ENCODE measurements at regions not wholly inside any gene's neighbourhood (a gene's known extent, or its start where the extent isn't known, plus 50 kb on each side); places are given as distances from the start of the nearest gene placed in this dataset.

GRCh38 chr1:22379566-22379965 lies 72.1 kb upstream of the ZBTB40 start:
- H3K36me3 ChIP-seq = no peaks in the 10 kb centered on the region
- H3K27me3 ChIP-seq = no peaks in the 10 kb centered on the region
- intact Hi-C loops (cut with DNase I) = no loop called here
- H3K27ac ChIP-seq = no peak overlapping the region
- TF ChIP-seq CTCF (IDR thresholded peaks at IDR 0.05) = no peak
- no peak for DNase-seq (ENCODE audit: low spot score in 2 of 2)
- no peaks in the 10 kb centered on the region for H3K4me1 ChIP-seq
- no peak overlapping the region for H3K4me3 ChIP-seq
- H3K9me3 ChIP-seq = no peaks in the 10 kb centered on the region

GRCh38 chr1:22380024-22380785 lies 71.4 kb upstream of the ZBTB40 start:
- Histone ChIP-seq H3K4me1 (no peaks in the 10 kb centered on the region), H3K27me3 (no peaks in the 10 kb centered on the region), H3K4me3 (no peak overlapping the region), H3K27ac (no peak overlapping the region), H3K36me3 (no peaks in the 10 kb centered on the region), H3K9me3 (no peaks in the 10 kb centered on the region)
- TF ChIP-seq CTCF (IDR thresholded peaks at IDR 0.05) = no peak
- DNase-seq (ENCODE audit: low spot score in 2 of 2) = no peak
- intact Hi-C loops (cut with DNase I) = no loop called here

- TF ChIP-seq CTCF (IDR thresholded peaks at IDR 0.05) = no peak
- no peak for DNase-seq (ENCODE audit: low spot score in 2 of 2)
- intact Hi-C loops (cut with DNase I) = no loop called here
- Histone ChIP-seq H3K27me3 (no peaks in the 10 kb centered on the region), H3K9me3 (no peaks in the 10 kb centered on the region), H3K4me3 (no peak overlapping the region), H3K27ac (no peak overlapping the region), H3K4me1 (no peaks in the 10 kb centered on the region), H3K36me3 (no peaks in the 10 kb centered on the region)
Measured at GRCh38 chr1:22383526-22384294, 67.9 kb upstream of the ZBTB40 start.

- H3K9me3 ChIP-seq = no peaks in the 10 kb centered on the region
- no peaks in the 10 kb centered on the region for H3K27me3 ChIP-seq
- DNase-seq (ENCODE audit: low spot score in 2 of 2) = no peak
- intact Hi-C loops (cut with DNase I) = no loop called here
- no peaks in the 10 kb centered on the region for H3K36me3 ChIP-seq
- no peak for TF ChIP-seq CTCF (IDR thresholded peaks at IDR 0.05)
- H3K4me1 ChIP-seq = no peaks in the 10 kb centered on the region
- no peak overlapping the region for H3K4me3 ChIP-seq
- no peak overlapping the region for H3K27ac ChIP-seq
Measured at GRCh38 chr1:22385537-22385936, 66.1 kb upstream of the ZBTB40 start.

- Histone ChIP-seq H3K9me3 (no peaks in the 10 kb centered on the region), H3K27ac (no peak overlapping the region), H3K4me3 (no peak overlapping the region), H3K4me1 (no peaks in the 10 kb centered on the region), H3K27me3 (no peaks in the 10 kb centered on the region), H3K36me3 (no peaks in the 10 kb centered on the region)
- DNase-seq (ENCODE audit: low spot score in 2 of 2) = no peak
- no peak for TF ChIP-seq CTCF (IDR thresholded peaks at IDR 0.05)
- intact Hi-C loops (cut with DNase I) = no loop called here
Measured at GRCh38 chr1:22386774-22387173, 64.9 kb upstream of the ZBTB40 start.
